HG03108 (cell line): ENCODE measurements at regions not wholly inside any gene's neighbourhood (a gene's known extent, or its start where the extent isn't known, plus 50 kb on each side); places are given as distances from the start of the nearest gene placed in this dataset.

Source experiments
- ATAC-seq: cut with Tn5 transposase; IDR thresholded peaks from one replicate; pipeline ENCODE4 v1.9.1; 2021; ENCODE audit warnings: moderate library complexity; ENCODE audit not compliant: unreplicated experiment

- ATAC-seq = no peak
Observed at GRCh38 chr10:78715435-78715834, 353.3 kb upstream of the ZMIZ1 start.

- no peak for ATAC-seq
Observed at GRCh38 chr10:78716043-78716660, 352.6 kb upstream of the ZMIZ1 start.

GRCh38 chr10:78717200-78717599 is 351.6 kb upstream of the ZMIZ1 start:
- ATAC-seq = no peak

GRCh38 chr10:78718032-78718572 is 350.7 kb upstream of the ZMIZ1 start:
- ATAC-seq = no peak

- no peak for ATAC-seq
Observed at GRCh38 chr10:78719276-78719675, 349.5 kb upstream of the ZMIZ1 start.

GRCh38 chr10:78720091-78720490 is 348.7 kb upstream of the ZMIZ1 start:
- ATAC-seq = no peak

- no peak for ATAC-seq
Observed at GRCh38 chr10:78721231-78721630, 347.5 kb upstream of the ZMIZ1 start.

- no peak for ATAC-seq
Observed at GRCh38 chr10:78724846-78725245, 343.9 kb upstream of the ZMIZ1 start.

GRCh38 chr10:78726171-78726570 is 342.6 kb upstream of the ZMIZ1 start:
- no peak for ATAC-seq

- ATAC-seq = no peak
Observed at GRCh38 chr10:78727251-78727650, 341.5 kb upstream of the ZMIZ1 start.

- no peak for ATAC-seq
Observed at GRCh38 chr10:78727728-78728127, 341.0 kb upstream of the ZMIZ1 start.

GRCh38 chr10:78728176-78728575 is 340.6 kb upstream of the ZMIZ1 start:
- ATAC-seq = no peak

- ATAC-seq = no peak
Observed at GRCh38 chr10:78729366-78729765, 339.4 kb upstream of the ZMIZ1 start.

- no peak for ATAC-seq
Observed at GRCh38 chr10:78729800-78730199, 339.0 kb upstream of the ZMIZ1 start.

GRCh38 chr10:78730754-78731153 is 338.0 kb upstream of the ZMIZ1 start:
- no peak for ATAC-seq

GRCh38 chr10:78731675-78732074 is 337.1 kb upstream of the ZMIZ1 start:
- ATAC-seq = no peak

- no peak for ATAC-seq
Observed at GRCh38 chr10:78732381-78732780, 336.4 kb upstream of the ZMIZ1 start.

- ATAC-seq = no peak
Observed at GRCh38 chr10:78736926-78737630, 331.7 kb upstream of the ZMIZ1 start.

GRCh38 chr10:78737883-78738856 is 330.6 kb upstream of the ZMIZ1 start:
- ATAC-seq = no peak

- no peak for ATAC-seq
Observed at GRCh38 chr10:78738861-78739260, 329.9 kb upstream of the ZMIZ1 start.

GRCh38 chr10:78739444-78740053 is 329.2 kb upstream of the ZMIZ1 start:
- ATAC-seq = no peak
